ENCODE measurements at regions not wholly inside any gene's neighbourhood (a gene's known extent, or its start where the extent isn't known, plus 50 kb on each side); places are given as distances from the start of the nearest gene placed in this dataset.

DNA sequence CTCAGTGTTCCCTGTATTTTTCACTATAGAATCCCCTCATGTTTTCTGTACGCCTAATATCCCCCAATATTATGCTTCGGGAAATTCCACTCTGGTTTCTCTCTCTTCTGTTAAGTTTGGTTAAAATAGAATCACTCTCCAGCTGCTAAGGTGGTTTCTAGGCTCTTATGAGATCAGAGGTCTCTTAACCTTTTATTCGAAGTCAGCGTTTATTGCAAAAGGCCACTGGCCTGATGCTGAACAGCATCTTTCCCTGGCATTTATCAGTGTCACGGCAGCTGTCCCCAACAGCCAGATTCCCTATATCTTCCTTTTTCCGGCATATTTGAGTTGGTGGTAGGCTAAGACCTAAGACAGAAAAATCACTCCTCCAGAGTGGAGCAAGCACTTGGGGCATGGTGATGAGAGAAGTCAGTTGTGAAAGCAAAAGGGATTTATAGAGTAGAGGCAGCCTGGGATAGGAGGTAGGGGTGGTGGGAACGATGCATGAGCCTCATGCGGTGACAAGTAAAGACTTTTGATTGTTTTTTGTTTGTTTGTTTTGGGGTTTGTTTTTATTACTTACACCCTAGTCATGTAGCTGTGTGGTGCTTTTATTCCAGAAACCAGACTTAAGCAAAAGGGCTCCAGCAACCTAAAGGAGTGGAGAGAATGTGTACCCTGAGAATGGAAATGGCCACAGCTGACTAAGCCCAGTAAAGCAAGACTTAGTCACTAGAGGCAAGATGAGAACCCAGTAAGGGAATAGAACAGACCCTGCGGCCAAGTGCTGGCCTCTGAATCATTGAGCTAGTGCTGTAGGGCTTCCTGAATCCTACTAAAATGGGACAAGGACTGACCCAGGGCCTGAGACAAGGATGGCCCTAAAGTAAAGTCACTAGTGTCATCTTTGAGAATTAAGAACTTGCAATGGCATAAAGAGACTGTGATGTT, 197.6 kb upstream of the PRNP start:
- no peak overlapping the region for H3K4me3 ChIP-seq
- H3K4me1 ChIP-seq (replicated peaks), result no peaks in the 10 kb centered on the region
- no peaks in the 10 kb centered on the region for H3K36me3 ChIP-seq
- DNase-seq (ENCODE audit: low spot score), result no peak
- TF ChIP-seq POLR2AphosphoS5 (IDR thresholded peaks at IDR 0.05) (no peak), POLR2A (IDR thresholded peaks at IDR 0.05) (no peak)
- TF ChIP-seq, protein P1, sequence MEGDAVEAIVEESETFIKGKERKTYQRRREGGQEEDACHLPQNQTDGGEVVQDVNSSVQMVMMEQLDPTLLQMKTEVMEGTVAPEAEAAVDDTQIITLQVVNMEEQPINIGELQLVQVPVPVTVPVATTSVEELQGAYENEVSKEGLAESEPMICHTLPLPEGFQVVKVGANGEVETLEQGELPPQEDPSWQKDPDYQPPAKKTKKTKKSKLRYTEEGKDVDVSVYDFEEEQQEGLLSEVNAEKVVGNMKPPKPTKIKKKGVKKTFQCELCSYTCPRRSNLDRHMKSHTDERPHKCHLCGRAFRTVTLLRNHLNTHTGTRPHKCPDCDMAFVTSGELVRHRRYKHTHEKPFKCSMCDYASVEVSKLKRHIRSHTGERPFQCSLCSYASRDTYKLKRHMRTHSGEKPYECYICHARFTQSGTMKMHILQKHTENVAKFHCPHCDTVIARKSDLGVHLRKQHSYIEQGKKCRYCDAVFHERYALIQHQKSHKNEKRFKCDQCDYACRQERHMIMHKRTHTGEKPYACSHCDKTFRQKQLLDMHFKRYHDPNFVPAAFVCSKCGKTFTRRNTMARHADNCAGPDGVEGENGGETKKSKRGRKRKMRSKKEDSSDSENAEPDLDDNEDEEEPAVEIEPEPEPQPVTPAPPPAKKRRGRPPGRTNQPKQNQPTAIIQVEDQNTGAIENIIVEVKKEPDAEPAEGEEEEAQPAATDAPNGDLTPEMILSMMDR (IDR thresholded peaks at IDR 0.05), result no peak
- no peak overlapping the region for H3K27ac ChIP-seq
- WGBS, result 92% methylated on average over 9 of the region's 9 CpGs
- intact Hi-C loops (cut with DNase I), result no loop called here
- H3K27me3 ChIP-seq (replicated peaks; ENCODE audit: insufficient read depth), result no peaks in the 10 kb centered on the region
- H3K9me3 ChIP-seq, result no peaks in the 10 kb centered on the region

DNA sequence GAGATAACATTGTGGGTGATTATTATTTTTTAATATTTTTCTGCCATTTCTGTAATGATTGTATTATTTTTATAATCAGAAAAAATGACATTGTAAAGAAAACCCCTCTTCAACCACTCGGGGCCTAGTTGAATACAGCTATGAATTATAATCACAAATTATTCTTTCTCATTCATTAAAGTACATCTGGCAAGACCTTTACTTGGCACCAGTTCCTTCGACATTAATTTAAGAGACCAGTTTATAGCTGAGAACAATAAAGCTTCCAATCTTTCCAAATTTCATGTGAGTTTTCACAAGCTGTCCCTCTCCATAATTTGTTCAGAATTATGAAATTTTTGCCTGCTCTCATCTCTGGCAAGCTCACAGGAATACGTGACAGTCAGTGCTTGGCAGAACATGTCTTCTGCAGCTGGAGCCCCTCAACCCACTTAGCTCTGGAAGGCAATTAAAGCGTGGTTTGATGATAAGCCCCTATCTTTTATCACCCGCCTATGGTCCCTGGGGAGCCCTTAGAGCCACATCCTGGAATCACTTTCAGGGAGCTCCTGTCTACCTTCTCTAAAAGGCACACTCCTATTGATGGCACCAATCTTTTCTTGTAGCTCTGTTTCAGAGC, 201.8 kb upstream of the PRNP start:
- TF ChIP-seq POLR2A (IDR thresholded peaks at IDR 0.05) (no peak), POLR2AphosphoS5 (IDR thresholded peaks at IDR 0.05) (no peak)
- TF ChIP-seq, protein P1 (IDR thresholded peaks at IDR 0.05), result no peak
- Histone ChIP-seq H3K36me3 (no peaks in the 10 kb centered on the region), H3K4me1 (replicated peaks) (no peaks in the 10 kb centered on the region), H3K9me3 (no peaks in the 10 kb centered on the region), H3K27me3 (replicated peaks; ENCODE audit: insufficient read depth) (no peaks in the 10 kb centered on the region), H3K27ac (no peak overlapping the region), H3K4me3 (no peak overlapping the region)
- 44% methylated on average over 5 of the region's 5 CpGs for WGBS
- intact Hi-C loops (cut with DNase I), result no loop called here
- DNase-seq (ENCODE audit: low spot score), result no peak

DNA sequence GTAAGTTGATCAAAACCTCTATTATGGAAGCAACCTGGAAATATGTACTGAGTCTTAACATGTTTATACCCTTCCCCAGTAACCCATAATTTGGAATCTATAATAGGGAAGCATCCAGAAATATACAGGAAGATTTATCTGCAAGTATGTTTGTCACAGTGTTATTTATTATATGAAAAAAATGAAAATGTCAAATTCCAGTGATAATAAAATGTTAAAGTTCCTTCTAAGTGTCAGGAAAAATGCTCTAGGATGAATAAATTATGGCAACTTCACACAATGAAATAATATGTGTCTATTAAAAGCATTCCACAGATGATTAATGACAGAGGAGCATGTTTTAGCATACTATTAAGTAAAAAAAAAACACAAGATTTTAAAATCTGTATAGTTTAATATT, 202.3 kb upstream of the PRNP start:
- Histone ChIP-seq H3K27me3 (replicated peaks; ENCODE audit: insufficient read depth) (no peaks in the 10 kb centered on the region), H3K4me3 (no peak overlapping the region), H3K9me3 (no peaks in the 10 kb centered on the region), H3K27ac (no peak overlapping the region), H3K4me1 (replicated peaks) (no peaks in the 10 kb centered on the region), H3K36me3 (no peaks in the 10 kb centered on the region)
- no peak for DNase-seq (ENCODE audit: low spot score)
- TF ChIP-seq, protein P1 (IDR thresholded peaks at IDR 0.05), result no peak
- TF ChIP-seq POLR2AphosphoS5 (IDR thresholded peaks at IDR 0.05), result no peak
- TF ChIP-seq POLR2A (IDR thresholded peaks at IDR 0.05), result no peak
- intact Hi-C loops (cut with DNase I), result no loop called here

DNA sequence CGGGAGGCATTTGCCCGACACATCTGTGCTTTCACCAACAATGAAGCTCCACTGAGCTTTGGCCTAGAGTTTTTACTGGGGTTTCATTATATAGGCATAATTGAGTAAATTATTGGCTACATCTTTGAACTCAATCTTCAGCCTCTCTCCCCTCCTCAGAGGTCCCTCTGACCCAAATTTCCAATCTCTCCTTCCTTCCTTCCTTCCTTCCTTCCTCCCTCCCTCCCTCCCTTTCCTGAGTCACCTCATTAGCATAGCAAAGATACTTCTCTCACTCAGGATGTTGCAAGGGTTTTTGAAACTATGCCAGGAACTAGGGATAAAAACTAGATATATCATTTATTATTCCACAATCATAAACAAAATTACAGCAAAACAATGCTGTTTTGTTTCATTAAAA, 202.8 kb upstream of the PRNP start:
- no peak overlapping the region for H3K4me3 ChIP-seq
- no peaks in the 10 kb centered on the region for H3K36me3 ChIP-seq
- TF ChIP-seq POLR2AphosphoS5 (IDR thresholded peaks at IDR 0.05) (no peak), POLR2A (IDR thresholded peaks at IDR 0.05) (no peak)
- TF ChIP-seq, protein P1 (IDR thresholded peaks at IDR 0.05), result no peak
- 91% methylated on average over 2 of the region's 2 CpGs for WGBS
- H3K27me3 ChIP-seq (replicated peaks; ENCODE audit: insufficient read depth), result no peaks in the 10 kb centered on the region
- no peaks in the 10 kb centered on the region for H3K4me1 ChIP-seq (replicated peaks)
- DNase-seq (ENCODE audit: low spot score), result no peak
- intact Hi-C loops (cut with DNase I), result no loop called here
- no peak overlapping the region for H3K27ac ChIP-seq
- H3K9me3 ChIP-seq, result no peaks in the 10 kb centered on the region
